ENCODE measurements at regions not wholly inside any gene's neighbourhood (a gene's known extent, or its start where the extent isn't known, plus 50 kb on each side); places are given as distances from the start of the nearest gene placed in this dataset.
"Not testable (repeated sequence)": the region's sequence is repeated elsewhere in the genome, so short reads cannot be mapped to it uniquely, and the experiment has no call there.

DNA sequence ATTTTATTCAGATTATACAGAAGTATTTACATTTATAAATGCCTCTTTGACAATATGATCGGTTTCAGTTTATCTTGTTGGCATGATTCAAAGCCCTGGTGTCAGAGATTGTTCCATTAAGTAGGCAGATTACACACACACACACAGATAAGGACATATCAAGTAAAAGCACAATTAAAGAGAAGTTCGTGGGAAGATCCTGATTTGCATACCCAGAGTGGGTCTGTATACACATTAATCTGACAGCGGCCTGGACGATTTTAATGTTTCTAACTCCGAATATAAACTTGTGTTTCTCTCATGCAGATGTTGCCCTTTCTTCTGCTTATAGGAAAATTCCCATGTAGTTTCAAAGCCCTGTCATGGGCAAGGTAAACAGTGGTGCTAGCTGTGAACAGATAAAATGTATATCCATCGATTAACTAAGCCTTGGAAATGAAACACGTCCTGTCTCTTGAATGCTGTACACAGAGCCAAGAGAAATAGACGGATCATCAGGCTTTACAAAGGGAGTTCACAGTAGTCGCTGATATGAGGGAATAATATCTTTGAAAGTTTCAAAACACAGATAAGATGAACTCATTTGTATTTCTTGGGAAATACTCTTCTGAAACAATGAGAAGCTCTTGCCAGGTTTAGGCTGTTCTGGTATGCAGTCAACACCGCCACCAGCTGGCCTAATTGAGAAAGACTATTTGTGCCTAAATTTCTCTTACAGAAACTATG lies 108.2 kb upstream of the GMDS start:
- DNase-seq (ENCODE audit: low read depth) = peak; percentile 32
- H3K4me3 ChIP-seq (ENCODE audit: low read depth, low read length) = no peak overlapping the region

DNA sequence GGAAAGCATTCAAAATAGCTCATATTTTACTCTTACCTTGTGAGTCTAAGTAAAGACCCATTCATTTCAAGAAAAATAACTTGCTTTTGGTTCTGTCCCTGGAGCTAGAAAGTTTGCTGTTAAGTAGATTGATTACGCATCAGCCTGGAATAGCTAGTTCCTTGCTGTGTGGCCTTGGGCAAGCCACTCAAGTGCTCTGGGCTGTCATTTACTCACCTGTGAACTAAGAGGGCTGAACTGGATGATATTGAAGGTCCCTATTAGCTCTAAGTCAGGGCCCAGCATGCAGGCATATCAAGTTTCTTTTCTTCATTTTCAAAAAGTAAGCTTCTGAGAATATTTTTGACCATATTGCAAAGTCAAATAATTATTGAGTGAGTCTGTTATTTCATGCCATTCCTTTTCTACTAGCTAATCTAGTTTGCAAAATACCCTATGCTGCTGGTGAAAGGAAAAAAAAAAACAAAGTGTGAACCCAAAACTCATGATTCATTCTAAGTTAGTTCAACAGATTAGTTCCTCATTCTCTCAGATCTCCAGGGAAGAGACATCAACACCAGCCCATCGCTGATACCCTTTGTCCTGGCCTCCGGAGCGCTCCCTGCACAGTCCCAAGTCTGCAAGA lies 106.5 kb upstream of the GMDS start:
- no peak overlapping the region for H3K4me3 ChIP-seq (ENCODE audit: low read depth, low read length)
- peak; percentile 31 for DNase-seq (ENCODE audit: low read depth)

DNA sequence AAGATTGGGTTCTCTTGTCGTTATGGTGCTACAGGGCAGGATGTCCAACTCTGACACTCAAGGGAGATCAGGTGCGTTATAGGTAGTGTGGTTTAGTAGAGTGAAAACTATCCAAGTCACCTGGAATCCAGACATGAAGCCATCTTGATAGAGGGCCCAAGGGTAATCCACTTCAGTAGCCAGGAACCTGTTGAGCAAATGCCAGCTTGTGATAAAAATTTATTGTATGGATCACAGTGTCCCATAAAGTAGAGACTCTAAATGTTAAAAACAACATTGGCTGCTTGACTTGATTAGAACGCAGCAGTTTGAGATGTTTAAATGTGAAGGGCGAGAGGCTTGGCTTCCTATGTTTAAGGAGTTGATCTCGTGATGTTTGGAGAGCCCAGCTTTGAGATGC lies 105.7 kb upstream of the GMDS start:
- DNase-seq (ENCODE audit: low read depth) = no peak
- H3K4me3 ChIP-seq (ENCODE audit: low read depth, low read length) = no peak overlapping the region

DNA sequence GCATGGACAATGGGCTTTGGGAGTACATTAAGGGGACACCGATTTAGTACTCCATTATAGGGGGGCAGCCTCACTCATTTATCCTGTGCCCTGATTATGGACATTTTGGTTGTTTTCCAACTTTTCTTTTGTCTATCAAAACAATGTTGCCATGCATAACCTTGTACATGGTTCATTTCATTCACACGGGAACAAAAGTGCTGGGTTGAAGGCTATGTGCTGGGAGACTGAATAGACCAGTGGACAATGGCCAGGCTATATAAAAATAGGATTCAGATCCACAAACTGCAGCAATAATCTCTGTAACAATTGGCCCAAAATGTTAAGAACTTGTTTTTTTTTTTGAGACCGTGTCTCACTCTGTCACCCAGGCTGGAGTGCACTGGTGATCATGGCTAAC lies 100.7 kb upstream of the GMDS start:
- DNase-seq (ENCODE audit: low read depth) = no peak
- H3K4me3 ChIP-seq (ENCODE audit: low read depth, low read length) = no peak overlapping the region

GRCh38 chr6:2344319-2344905 lies 99.0 kb upstream of the GMDS start:
- H3K4me3 ChIP-seq (ENCODE audit: low read depth, low read length) = no peak overlapping the region
- no peak for DNase-seq (ENCODE audit: low read depth)

DNA sequence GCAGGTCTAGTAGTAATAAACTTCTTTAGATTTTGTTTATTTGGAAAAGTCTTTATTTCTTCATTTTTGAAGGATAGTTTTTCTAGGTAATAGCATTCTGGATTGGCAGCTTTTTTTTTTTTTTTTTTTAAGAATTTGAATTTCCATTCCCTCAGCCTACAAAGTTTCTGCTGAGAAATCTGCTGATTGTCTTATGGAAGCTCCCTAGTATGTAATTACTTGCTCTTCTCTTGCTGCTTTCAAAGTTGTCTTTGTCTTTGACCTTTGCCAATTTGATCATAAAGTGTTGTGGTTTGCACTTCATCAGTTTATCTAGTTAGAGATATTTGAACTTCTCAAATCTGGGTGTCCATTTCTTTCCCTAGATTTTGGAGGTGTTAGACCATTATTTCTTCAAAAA lies 82.2 kb upstream of the GMDS start:
- H3K4me3 ChIP-seq (ENCODE audit: low read depth, low read length) = no peak overlapping the region
- DNase-seq (ENCODE audit: low read depth) = no peak

GRCh38 chr6:2324166-2324953 lies 79.0 kb upstream of the GMDS start:
- H3K4me3 ChIP-seq (ENCODE audit: low read depth, low read length) = no peak overlapping the region
- DNase-seq (ENCODE audit: low read depth) = no peak

GRCh38 chr6:2317498-2317897 lies 72.1 kb upstream of the GMDS start:
- not testable (repeated sequence) for H3K4me3 ChIP-seq (ENCODE audit: low read depth, low read length); DNase-seq (ENCODE audit: low read depth)

DNA sequence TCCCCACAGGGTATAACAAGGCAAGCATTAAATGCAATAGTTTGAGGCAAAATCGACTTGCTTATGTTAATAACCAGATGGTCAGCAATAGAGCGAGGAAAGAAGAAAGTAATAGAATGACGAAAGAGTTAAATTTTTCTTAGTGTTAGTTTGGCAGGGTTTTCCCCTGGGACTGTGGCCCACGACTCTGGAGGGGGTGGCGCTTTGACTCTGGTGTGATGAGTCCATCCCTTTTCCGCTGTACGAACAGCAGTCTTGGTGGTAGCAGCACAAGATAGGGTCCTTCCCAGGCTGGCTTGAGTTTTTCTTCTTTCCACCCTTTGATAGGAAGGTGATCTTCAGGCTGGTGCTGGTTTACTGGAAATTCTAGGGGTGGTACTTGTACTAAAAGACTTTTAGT lies 69.2 kb upstream of the GMDS start:
- H3K4me3 ChIP-seq (ENCODE audit: low read depth, low read length) = no peak overlapping the region
- DNase-seq (ENCODE audit: low read depth) = no peak

DNA sequence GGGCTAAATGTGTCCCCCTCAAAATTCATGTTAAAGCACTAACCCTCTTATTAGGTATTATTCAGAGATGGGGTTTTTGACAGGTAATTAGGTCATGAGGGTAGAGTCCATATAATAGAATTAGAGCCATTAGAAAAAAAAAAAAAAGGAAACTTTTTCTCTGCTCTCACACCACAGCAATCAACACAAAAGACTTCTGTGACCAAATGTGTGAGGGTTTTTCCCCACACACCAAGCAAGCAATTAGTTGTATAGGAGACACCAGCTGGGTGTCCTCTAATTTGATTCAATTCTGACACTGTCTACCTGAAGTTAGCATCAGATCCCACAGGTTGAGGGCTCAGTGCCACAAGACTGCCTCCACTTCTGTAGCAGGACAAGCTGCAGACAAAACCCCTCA lies 64.6 kb upstream of the GMDS start:
- H3K4me3 ChIP-seq (ENCODE audit: low read depth, low read length) = no peak overlapping the region
- DNase-seq (ENCODE audit: low read depth) = no peak

- H3K4me3 ChIP-seq (ENCODE audit: low read depth, low read length) = no peak overlapping the region
- no peak for DNase-seq (ENCODE audit: low read depth)
Observed at GRCh38 chr6:2309122-2309521, 63.7 kb upstream of the GMDS start.

GRCh38 chr6:2307799-2308198 lies 62.4 kb upstream of the GMDS start:
- no peak overlapping the region for H3K4me3 ChIP-seq (ENCODE audit: low read depth, low read length)
- DNase-seq (ENCODE audit: low read depth) = no peak

DNA sequence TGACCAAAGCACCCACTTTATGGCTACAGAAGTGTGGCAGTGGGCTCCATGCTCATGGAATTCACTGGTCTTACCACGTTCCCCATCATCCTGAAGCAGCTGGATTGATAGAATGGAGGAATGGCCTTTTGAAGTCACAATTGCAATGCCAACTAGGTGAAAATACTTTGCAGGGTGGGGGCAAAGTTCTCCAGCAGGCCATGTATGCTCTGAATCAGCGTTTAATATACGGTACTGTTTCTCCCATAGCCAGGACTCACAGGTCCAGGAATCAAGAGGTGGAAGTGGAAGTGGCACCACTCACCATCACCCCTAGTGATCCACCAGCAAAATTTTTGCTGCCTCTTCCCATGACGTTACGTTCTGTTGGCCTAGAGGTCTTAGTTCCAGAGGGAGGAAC lies 60.5 kb upstream of the GMDS start:
- H3K4me3 ChIP-seq (ENCODE audit: low read depth, low read length) = no peak overlapping the region
- no peak for DNase-seq (ENCODE audit: low read depth)

DNA sequence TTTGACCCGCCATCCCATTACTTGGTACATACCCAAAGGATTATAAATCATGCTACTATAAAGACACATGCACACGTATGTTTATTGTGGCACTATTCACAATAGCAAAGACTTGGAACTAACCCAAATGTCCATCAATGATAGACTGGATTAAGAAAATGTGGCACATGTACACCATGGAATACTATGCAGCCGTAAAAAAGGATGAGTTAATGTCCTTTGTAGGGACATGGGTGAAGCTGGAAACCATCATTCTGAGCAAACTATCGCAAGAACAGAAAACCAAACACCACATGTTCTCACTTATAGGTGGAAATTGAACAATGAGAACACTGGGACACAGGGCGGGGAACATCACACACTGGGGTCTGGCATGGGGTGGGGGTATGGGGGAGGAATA lies 57.1 kb upstream of the GMDS start:
- not testable (repeated sequence) for DNase-seq (ENCODE audit: low read depth); H3K4me3 ChIP-seq (ENCODE audit: low read depth, low read length)

DNA sequence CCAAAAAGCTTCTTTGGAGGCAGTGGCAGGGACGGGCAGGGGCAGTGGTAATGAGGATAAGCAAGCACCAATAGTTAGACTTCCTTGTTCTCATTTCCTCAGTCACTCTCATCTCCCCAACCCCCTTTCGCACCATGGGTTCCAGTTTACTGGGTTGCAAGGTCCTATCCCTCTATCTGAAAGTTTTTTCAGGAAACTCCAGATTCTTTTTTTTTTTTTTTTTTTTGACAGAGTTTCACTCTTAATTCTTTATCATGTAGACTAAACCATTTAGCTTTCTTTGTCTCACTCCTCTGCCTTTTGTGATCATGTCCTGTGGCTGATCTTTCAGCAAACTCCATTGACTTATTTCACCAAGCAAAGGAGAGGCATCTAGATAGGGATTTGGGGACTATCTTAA lies 51.4 kb upstream of the GMDS start:
- no peak overlapping the region for H3K4me3 ChIP-seq (ENCODE audit: low read depth, low read length)
- DNase-seq (ENCODE audit: low read depth) = no peak
